ENCODE measurements at regions not wholly inside any gene's neighbourhood (a gene's known extent, or its start where the extent isn't known, plus 50 kb on each side); places are given as distances from the start of the nearest gene placed in this dataset.
A peak's percentile ranks its signal among the peaks of the same experiment; 100 is the strongest.

DNA sequence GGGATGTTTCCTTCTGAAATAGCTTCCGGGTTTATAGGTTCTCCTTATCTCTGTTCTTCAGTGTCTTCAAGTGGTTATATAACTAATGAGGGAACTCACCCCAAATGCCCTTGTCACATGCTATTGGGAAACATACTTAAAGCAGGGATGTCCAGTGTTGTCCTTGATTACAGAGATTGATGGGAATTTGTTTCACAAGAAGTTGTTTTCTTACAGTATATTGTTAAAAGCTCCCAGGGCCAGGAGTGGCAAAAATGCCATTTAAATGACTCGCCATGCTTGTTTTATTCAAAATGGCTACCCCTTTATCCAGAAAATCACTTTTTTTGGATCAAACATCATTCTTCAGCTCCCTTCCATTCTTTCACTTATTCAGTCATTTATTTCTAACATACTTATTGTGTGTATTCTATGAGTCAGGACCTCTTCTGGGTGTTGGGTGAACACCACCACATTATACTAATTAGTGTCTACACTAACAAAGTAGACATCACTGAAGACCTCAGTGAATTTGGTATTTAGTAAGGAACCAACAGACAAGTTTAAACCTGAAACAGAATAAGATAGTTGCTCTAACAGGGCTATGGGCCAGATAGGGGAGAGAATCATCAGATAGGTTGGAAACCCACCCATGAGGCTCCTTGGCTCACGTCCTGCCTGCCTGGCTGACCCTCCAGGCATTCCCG lies 791.1 kb downstream of the MAFB start:
- H3K27ac Mint-ChIP-seq, result no peak overlapping the region
- POLR2A ChIA-PET, result no interaction called here
- H3K4me3 Mint-ChIP-seq, result no peak overlapping the region

DNA sequence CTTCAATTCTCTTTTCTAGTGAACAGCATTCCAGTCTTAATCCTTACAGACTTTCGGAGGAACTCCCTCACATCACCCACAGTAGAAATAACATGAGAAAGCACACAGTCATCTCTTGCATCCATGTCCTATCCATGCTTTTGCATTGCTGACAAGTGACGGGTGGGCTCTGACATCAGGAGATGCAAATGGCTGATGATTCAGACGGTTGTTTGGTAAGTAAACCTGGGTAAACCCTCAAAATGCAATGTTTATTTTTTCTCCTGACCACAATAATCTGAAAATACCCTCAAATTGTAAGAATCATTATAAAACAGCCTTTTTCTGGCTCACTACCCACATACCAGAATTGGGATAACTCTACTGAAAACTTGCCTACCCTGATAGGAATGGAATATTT lies 792.0 kb downstream of the MAFB start:
- H3K36me3 Mint-ChIP-seq, result peaks cover 7% of the 10 kb centered on the region
- POLR2A ChIA-PET, result no interaction called here

More for the DNA sequence above, 791.1 kb downstream of the MAFB start:
- Mint-ChIP-seq H3K9me3 (peaks cover 14% of the 10 kb centered on the region), H3K36me3 (peaks cover 7% of the 10 kb centered on the region), H3K4me1 (peaks cover 55% of the 10 kb centered on the region), H3K27me3 (ENCODE audit: low read depth) (no peaks in the 10 kb centered on the region)
- ATAC-seq (no peak), DNase-seq (ENCODE audit: low spot score) (no peak)
- CTCF ChIA-PET, result interaction anchor here (0.7 to 0.9 kb wide), 2 partner anchors 24 to 578 kb away, joined by 3 read pairs; no protein-coding TSS in a partner anchor
- TF ChIP-seq ZNF232 (CRISPR knock-in tag; IDR thresholded peaks at IDR 0.05) (no peak), ELF4 (CRISPR knock-in tag; IDR thresholded peaks at IDR 0.05; ENCODE audit: low read depth) (no peak), GRHL2 (CRISPR knock-in tag; IDR thresholded peaks at IDR 0.05; ENCODE audit: insufficient replicate concordance, severe bottlenecking) (no peak), TP53 (CRISPR knock-in tag; IDR thresholded peaks at IDR 0.05) (no peak)
- TF ChIP-seq, protein P1, sequence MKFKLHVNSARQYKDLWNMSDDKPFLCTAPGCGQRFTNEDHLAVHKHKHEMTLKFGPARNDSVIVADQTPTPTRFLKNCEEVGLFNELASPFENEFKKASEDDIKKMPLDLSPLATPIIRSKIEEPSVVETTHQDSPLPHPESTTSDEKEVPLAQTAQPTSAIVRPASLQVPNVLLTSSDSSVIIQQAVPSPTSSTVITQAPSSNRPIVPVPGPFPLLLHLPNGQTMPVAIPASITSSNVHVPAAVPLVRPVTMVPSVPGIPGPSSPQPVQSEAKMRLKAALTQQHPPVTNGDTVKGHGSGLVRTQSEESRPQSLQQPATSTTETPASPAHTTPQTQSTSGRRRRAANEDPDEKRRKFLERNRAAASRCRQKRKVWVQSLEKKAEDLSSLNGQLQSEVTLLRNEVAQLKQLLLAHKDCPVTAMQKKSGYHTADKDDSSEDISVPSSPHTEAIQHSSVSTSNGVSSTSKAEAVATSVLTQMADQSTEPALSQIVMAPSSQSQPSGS (CRISPR knock-in tag; IDR thresholded peaks at IDR 0.05; ENCODE audit: borderline replicate concordance, low read depth), result no peak

DNA sequence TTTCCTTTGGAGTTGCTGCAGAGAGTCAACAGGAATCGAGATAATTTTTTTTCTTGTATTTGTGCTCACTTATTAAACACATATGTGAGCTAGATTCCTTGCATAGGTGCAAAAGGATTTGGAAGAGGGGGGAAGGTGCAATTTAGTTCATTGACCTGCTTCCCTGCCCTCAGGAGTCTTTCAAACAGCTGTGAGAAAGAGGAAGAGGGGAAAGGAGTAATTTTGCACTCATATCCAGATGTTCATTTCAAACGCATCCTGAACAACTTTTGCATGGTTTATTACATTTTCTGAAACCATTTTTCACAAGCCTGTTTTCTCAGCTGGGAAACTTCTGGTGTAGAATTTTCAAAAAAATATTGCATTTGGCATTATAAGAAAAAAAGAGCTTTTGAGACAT lies 795.0 kb downstream of the MAFB start:
- Mint-ChIP-seq H3K4me1 (peaks cover 23% of the 10 kb centered on the region), H3K36me3 (peaks cover 7% of the 10 kb centered on the region), H3K4me3 (no peak overlapping the region), H3K9me3 (peaks cover 10% of the 10 kb centered on the region), H3K27ac (no peak overlapping the region), H3K27me3 (ENCODE audit: low read depth) (no peaks in the 10 kb centered on the region)
- CTCF ChIA-PET, result interaction anchor here (1.7 kb wide), 1 partner anchor 20 kb away, joined by 4 read pairs; no protein-coding TSS in a partner anchor
- no peak for DNase-seq (ENCODE audit: low spot score)
- POLR2A ChIA-PET, result interaction anchor here (0.6 kb wide), 1 partner anchor 1433 kb away, joined by 6 read pairs; no protein-coding TSS in a partner anchor
- ATAC-seq, result no peak
- TF ChIP-seq JAZF1 (CRISPR knock-in tag; IDR thresholded peaks at IDR 0.05) (no peak), NR3C1 (CRISPR knock-in tag; conservative IDR thresholded peaks at IDR 0.05; ENCODE audit: low read depth) (no peak), FOXJ3 (CRISPR knock-in tag; IDR thresholded peaks at IDR 0.05; ENCODE audit: borderline replicate concordance) (no peak), JUN (CRISPR knock-in tag; IDR thresholded peaks at IDR 0.05) (no peak), ZNF416 (CRISPR knock-in tag; IDR thresholded peaks at IDR 0.05) (no peak), ELF4 (CRISPR knock-in tag; IDR thresholded peaks at IDR 0.05; ENCODE audit: low read depth) (no peak)
- TF ChIP-seq, protein P2, sequence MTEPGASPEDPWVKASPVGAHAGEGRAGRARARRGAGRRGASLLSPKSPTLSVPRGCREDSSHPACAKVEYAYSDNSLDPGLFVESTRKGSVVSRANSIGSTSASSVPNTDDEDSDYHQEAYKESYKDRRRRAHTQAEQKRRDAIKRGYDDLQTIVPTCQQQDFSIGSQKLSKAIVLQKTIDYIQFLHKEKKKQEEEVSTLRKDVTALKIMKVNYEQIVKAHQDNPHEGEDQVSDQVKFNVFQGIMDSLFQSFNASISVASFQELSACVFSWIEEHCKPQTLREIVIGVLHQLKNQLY (CRISPR knock-in tag; IDR thresholded peaks at IDR 0.05), result no peak
- TF ChIP-seq, protein P3, sequence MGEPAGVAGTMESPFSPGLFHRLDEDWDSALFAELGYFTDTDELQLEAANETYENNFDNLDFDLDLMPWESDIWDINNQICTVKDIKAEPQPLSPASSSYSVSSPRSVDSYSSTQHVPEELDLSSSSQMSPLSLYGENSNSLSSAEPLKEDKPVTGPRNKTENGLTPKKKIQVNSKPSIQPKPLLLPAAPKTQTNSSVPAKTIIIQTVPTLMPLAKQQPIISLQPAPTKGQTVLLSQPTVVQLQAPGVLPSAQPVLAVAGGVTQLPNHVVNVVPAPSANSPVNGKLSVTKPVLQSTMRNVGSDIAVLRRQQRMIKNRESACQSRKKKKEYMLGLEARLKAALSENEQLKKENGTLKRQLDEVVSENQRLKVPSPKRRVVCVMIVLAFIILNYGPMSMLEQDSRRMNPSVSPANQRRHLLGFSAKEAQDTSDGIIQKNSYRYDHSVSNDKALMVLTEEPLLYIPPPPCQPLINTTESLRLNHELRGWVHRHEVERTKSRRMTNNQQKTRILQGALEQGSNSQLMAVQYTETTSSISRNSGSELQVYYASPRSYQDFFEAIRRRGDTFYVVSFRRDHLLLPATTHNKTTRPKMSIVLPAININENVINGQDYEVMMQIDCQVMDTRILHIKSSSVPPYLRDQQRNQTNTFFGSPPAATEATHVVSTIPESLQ (CRISPR knock-in tag; IDR thresholded peaks at IDR 0.05), result no peak

More for the DNA sequence above, 792.0 kb downstream of the MAFB start:
- no peak for ATAC-seq
- Mint-ChIP-seq H3K4me1 (peaks cover 49% of the 10 kb centered on the region), H3K27ac (peak overlapping the region; percentile 21; the same call in 1 of the 2 replicates), H3K27me3 (ENCODE audit: low read depth) (no peaks in the 10 kb centered on the region), H3K4me3 (no peak overlapping the region), H3K9me3 (peaks cover 14% of the 10 kb centered on the region)
- no peak for DNase-seq (ENCODE audit: low spot score)
- CTCF ChIA-PET, result interaction anchor here (0.9 kb wide), 1 partner anchor 23 kb away, joined by 3 read pairs; no protein-coding TSS in a partner anchor
- no peak for TF ChIP-seq ATF1 (CRISPR knock-in tag; IDR thresholded peaks at IDR 0.05)
- TF ChIP-seq CREB1 (CRISPR knock-in tag; IDR thresholded peaks at IDR 0.05), result no peak
- TF ChIP-seq, protein P4, sequence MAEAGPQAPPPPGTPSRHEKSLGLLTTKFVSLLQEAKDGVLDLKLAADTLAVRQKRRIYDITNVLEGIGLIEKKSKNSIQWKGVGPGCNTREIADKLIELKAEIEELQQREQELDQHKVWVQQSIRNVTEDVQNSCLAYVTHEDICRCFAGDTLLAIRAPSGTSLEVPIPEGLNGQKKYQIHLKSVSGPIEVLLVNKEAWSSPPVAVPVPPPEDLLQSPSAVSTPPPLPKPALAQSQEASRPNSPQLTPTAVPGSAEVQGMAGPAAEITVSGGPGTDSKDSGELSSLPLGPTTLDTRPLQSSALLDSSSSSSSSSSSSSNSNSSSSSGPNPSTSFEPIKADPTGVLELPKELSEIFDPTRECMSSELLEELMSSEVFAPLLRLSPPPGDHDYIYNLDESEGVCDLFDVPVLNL (CRISPR knock-in tag; IDR thresholded peaks at IDR 0.05; ENCODE audit: borderline replicate concordance, low read depth), result no peak
- TF ChIP-seq GTF2I (CRISPR knock-in tag; conservative IDR thresholded peaks at IDR 0.05), result no peak
- TF ChIP-seq ZNF671 (CRISPR knock-in tag; IDR thresholded peaks at IDR 0.05), result no peak
- TF ChIP-seq SOX15 (CRISPR knock-in tag; IDR thresholded peaks at IDR 0.05), result no peak
- TF ChIP-seq SMAD3 (CRISPR knock-in tag; IDR thresholded peaks at IDR 0.05; ENCODE audit: borderline replicate concordance), result no peak
- TF ChIP-seq, protein P5, sequence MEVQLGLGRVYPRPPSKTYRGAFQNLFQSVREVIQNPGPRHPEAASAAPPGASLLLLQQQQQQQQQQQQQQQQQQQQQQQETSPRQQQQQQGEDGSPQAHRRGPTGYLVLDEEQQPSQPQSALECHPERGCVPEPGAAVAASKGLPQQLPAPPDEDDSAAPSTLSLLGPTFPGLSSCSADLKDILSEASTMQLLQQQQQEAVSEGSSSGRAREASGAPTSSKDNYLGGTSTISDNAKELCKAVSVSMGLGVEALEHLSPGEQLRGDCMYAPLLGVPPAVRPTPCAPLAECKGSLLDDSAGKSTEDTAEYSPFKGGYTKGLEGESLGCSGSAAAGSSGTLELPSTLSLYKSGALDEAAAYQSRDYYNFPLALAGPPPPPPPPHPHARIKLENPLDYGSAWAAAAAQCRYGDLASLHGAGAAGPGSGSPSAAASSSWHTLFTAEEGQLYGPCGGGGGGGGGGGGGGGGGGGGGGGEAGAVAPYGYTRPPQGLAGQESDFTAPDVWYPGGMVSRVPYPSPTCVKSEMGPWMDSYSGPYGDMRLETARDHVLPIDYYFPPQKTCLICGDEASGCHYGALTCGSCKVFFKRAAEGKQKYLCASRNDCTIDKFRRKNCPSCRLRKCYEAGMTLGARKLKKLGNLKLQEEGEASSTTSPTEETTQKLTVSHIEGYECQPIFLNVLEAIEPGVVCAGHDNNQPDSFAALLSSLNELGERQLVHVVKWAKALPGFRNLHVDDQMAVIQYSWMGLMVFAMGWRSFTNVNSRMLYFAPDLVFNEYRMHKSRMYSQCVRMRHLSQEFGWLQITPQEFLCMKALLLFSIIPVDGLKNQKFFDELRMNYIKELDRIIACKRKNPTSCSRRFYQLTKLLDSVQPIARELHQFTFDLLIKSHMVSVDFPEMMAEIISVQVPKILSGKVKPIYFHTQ (CRISPR knock-in tag; IDR thresholded peaks at IDR 0.05), result no peak
- TF ChIP-seq, protein P6, sequence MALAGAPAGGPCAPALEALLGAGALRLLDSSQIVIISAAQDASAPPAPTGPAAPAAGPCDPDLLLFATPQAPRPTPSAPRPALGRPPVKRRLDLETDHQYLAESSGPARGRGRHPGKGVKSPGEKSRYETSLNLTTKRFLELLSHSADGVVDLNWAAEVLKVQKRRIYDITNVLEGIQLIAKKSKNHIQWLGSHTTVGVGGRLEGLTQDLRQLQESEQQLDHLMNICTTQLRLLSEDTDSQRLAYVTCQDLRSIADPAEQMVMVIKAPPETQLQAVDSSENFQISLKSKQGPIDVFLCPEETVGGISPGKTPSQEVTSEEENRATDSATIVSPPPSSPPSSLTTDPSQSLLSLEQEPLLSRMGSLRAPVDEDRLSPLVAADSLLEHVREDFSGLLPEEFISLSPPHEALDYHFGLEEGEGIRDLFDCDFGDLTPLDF (CRISPR knock-in tag; IDR thresholded peaks at IDR 0.05), result no peak

Data from WTC11 (cell line).